Transverse colon (tissue), 4 donors: ENCODE measurements at regions not wholly inside any gene's neighbourhood (a gene's known extent, or its start where the extent isn't known, plus 50 kb on each side); places are given as distances from the start of the nearest gene placed in this dataset.

Experiments
- DNase-seq: peaks from one replicate; pipeline ENCODE4 v3.0.0-alpha.2; 2019
- H3K27ac ChIP-seq, 4 donors: fragments of 200-600 bp; sonication (generic); 2 replicates each; pipeline ENCODE4 v1.5.1; 2016 to 2018; ENCODE audit warnings: inconsistent platforms in 4 of 4
- H3K27me3 ChIP-seq: fragments of 200-600 bp; sonication (generic); 2 replicates; pipeline ENCODE4 v1.5.1; 2017; ENCODE audit warnings: inconsistent platforms
- H3K36me3 ChIP-seq, 4 donors: fragments of 200-600 bp; sonication (generic); 2 replicates each; pipeline ENCODE4 v1.5.1; 2017 to 2019; ENCODE audit warnings: inconsistent platforms in 4 of 4
- H3K4me1 ChIP-seq, 4 donors: fragments of 200-600 bp; sonication (generic); 2 replicates each; pipeline ENCODE4 v1.5.1; 2017 to 2020; ENCODE audit warnings: inconsistent platforms in 4 of 4
- H3K4me3 ChIP-seq, 4 donors: fragments of 200-600 bp; sonication (generic); 1 replicate in 1 of 4; 2 replicates in 3 of 4; pipeline versions ENCODE4 v1.5.1 to v1.6.1; 2017 to 2019; ENCODE audit warnings: inconsistent platforms in 4 of 4
- H3K9me3 ChIP-seq, 2 donors: fragments of 200-600 bp; sonication (generic); 2 replicates each; pipeline ENCODE4 v1.5.1; 2017 to 2019; ENCODE audit warnings: inconsistent platforms in 2 of 2
- EP300 ChIP-seq: sonication (generic); formaldehyde crosslinking; IDR thresholded peaks from one replicate; pipeline ENCODE4 v1.6.1; 2017; ENCODE audit warnings: antibody characterized with exemption, low read depth
- POLR2A ChIP-seq: fragments of 450-650 bp; IDR thresholded peaks from one replicate; pipeline ENCODE4 v1.6.1; 2016; ENCODE audit warnings: antibody characterized with exemption, mild to moderate bottlenecking, moderate library complexity
- POLR2AphosphoS5 ChIP-seq, 3 donors: sonication (generic); formaldehyde crosslinking; IDR thresholded peaks; one replicate each; pipeline ENCODE4 v1.6.1; 2016; ENCODE audit warnings: antibody characterized with exemption in 3 of 3
- WGBS, 2 donors: methylation state at CpG; one replicate each; pipeline ENCODE4 v1.1.5; 2018; ENCODE audit warnings: low coverage in 1 of 2; 5-methylcytosine and 5-hydroxymethylcytosine counted together
- in situ Hi-C, 4 donors: fragments of 200-750 bp; cut with MboI; loops; one replicate each; pipeline versions ENCODE4 v1.15.0 to v1.15.1; 2017; ENCODE audit warnings: low sequenced_read_pairs in 3 of 4, low pct_ligation_motif_present in 1 of 4, low pct_unique_long_range_greater_than_20kb in 1 of 4
- intact Hi-C: fragments of 100-400 bp; cut with DNase I; formaldehyde crosslinking; loops from one replicate; pipeline ENCODE4 v1.15.1; 2023; ENCODE audit warnings: low total_unique reads
- TF ChIP-seq, protein P1 (sequence below), 5 experiments: fragments of 200-600 bp in 3 of 5; fragments of 450-650 bp in 2 of 5; sonication (generic) in 3 of 5; IDR thresholded peaks; 1 replicate in 2 of 5; 2 replicates in 3 of 5; pipeline ENCODE4 v1.5.1; 2016 to 2017; ENCODE audit warnings: antibody characterized with exemption in 5 of 5, inconsistent platforms in 3 of 5, mild to moderate bottlenecking in 2 of 5, moderate library complexity in 1 of 5

DNA sequence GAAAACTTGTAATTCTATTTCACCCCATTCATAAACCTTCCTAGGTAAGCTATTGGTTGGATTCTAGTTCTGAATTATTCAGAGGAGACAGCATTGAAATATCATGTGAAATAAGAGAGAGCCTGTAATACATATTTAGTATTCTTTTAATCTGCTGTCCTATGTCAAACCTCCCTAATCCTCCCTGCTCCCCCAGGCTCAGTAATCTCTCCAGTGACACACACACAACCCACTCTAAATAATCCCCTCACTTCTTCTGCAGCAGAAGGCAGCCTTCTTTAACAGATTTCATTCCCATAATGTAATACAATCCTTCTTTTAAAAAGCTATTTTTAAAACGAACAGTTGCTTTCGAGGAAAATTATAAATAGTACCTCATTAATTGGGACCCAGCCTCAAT is 639.7 kb upstream of the AUTS2 start:
- Histone ChIP-seq H3K9me3 (no peaks in the 10 kb centered on the region), H3K4me3 (no peak overlapping the region), H3K27ac (no peak overlapping the region), H3K4me1 (no peaks in the 10 kb centered on the region), H3K36me3 (no peaks in the 10 kb centered on the region), H3K27me3 (no peaks in the 10 kb centered on the region)
- no peak for DNase-seq
- intact Hi-C loops (no loop called here), in situ Hi-C loops (no loop called here)
- TF ChIP-seq POLR2A (no peak), POLR2AphosphoS5 (IDR thresholded peaks at IDR 0.05) (no peak), EP300 (no peak)
- TF ChIP-seq, protein P1, sequence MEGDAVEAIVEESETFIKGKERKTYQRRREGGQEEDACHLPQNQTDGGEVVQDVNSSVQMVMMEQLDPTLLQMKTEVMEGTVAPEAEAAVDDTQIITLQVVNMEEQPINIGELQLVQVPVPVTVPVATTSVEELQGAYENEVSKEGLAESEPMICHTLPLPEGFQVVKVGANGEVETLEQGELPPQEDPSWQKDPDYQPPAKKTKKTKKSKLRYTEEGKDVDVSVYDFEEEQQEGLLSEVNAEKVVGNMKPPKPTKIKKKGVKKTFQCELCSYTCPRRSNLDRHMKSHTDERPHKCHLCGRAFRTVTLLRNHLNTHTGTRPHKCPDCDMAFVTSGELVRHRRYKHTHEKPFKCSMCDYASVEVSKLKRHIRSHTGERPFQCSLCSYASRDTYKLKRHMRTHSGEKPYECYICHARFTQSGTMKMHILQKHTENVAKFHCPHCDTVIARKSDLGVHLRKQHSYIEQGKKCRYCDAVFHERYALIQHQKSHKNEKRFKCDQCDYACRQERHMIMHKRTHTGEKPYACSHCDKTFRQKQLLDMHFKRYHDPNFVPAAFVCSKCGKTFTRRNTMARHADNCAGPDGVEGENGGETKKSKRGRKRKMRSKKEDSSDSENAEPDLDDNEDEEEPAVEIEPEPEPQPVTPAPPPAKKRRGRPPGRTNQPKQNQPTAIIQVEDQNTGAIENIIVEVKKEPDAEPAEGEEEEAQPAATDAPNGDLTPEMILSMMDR (IDR thresholded peaks at IDR 0.05) = no peak
- 77 to 82% methylated on average over 2 of the region's 2 CpGs for WGBS, 2 donors

DNA sequence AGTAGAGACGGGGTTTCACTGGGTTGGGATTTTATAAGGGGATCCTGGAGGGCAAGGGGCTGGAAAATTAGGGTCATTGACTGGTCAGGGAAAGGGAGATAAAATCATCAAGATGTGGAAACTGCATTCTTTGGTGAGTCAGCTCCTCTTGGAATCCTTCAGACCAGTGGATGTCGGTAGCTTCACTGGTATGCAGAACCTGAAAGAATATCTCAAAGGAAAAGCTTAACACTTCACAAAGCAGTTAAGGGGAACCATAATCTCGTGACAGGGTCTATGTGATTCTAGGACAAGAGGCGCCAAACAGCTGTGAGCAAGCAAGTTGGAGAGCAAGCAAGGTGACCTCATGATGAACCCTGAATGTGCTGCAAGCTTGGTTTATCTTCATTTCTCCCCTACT is 634.7 kb upstream of the AUTS2 start:
- Histone ChIP-seq H3K36me3 (no peaks in the 10 kb centered on the region), H3K27me3 (no peaks in the 10 kb centered on the region), H3K9me3 (no peaks in the 10 kb centered on the region), H3K27ac (no peak overlapping the region), H3K4me3 (no peak overlapping the region), H3K4me1 (no peaks in the 10 kb centered on the region)
- in situ Hi-C loops = no loop called here
- TF ChIP-seq POLR2AphosphoS5 (IDR thresholded peaks at IDR 0.05) = no peak
- TF ChIP-seq POLR2A = no peak
- TF ChIP-seq, protein P1 (IDR thresholded peaks at IDR 0.05) = no peak
- TF ChIP-seq EP300 = no peak
- no peak for DNase-seq
- WGBS, 2 donors = 54 to 71% methylated on average over 1 to 4 of the region's 4 CpGs
- intact Hi-C loops = no loop called here

DNA sequence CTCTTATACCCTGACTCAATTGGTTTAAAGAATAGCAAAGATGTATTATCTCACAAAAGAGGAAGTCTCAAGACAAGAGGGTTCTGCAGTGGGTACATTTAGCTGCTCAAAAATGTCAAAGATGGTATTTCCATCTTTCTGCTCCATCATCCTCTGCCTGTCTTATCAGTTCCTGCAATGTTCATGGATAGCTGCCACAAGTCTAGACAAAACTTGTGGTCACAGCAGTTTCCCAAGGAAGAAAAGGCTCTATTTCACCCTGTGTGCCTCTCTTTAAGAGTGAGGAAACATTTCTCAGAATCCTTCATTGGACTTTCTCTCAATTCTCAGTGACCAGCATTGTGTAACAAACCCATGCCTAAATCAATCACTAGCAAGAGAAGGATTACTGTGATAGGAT is 634.2 kb upstream of the AUTS2 start:
- H3K27ac ChIP-seq = no peak overlapping the region
- no peaks in the 10 kb centered on the region for H3K36me3 ChIP-seq
- no peaks in the 10 kb centered on the region for H3K9me3 ChIP-seq
- in situ Hi-C loops = no loop called here
- intact Hi-C loops = no loop called here
- no peak for TF ChIP-seq POLR2A
- TF ChIP-seq, protein P1 (IDR thresholded peaks at IDR 0.05) = no peak
- no peak for TF ChIP-seq POLR2AphosphoS5 (IDR thresholded peaks at IDR 0.05)
- TF ChIP-seq EP300 = no peak
- no peaks in the 10 kb centered on the region for H3K4me1 ChIP-seq
- DNase-seq = no peak
- H3K4me3 ChIP-seq = no peak overlapping the region
- H3K27me3 ChIP-seq = no peaks in the 10 kb centered on the region

DNA sequence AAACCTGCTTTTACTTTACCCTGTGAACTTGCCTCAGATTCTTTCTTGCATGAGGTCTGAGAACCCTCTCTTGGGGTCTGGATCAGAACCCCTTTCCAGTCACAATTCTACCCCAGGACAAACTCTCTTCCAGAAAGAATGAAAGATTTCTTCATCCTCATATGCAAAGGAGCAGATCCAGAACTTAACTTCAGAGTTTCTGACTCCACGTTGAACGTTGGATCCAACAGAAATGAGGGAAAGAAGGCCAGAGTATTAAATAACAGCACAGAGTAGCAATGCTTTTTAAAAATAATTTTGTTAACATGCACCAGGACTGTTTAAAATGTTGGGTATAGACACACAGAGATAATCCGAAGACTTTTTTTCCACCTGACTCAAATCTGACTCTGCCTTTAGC is 632.9 kb upstream of the AUTS2 start:
- Histone ChIP-seq H3K9me3 (no peaks in the 10 kb centered on the region), H3K4me1 (no peaks in the 10 kb centered on the region), H3K4me3 (no peak overlapping the region), H3K36me3 (no peaks in the 10 kb centered on the region), H3K27me3 (no peaks in the 10 kb centered on the region), H3K27ac (no peak overlapping the region)
- intact Hi-C loops (no loop called here), in situ Hi-C loops (no loop called here)
- no peak for DNase-seq
- TF ChIP-seq POLR2A = no peak
- WGBS, 2 donors = 78 to 80% methylated on average over 3 of the region's 3 CpGs

DNA sequence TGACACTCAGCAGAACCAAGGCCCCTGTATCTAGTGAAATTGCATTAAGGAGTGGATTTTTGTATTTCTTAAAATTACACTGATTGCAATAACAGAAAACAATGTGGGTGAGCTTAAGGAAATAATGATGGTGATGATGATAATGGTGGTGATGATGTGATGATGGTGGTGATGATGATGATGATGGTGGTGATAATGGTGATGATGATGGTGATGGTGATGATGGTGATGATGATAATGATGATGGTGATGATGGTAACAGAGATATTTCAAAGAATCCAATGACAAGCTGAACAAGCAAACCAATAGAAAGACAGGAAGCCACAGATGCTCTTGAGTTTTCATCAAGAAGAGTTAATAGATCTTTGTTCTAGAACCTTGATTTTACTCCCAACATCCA is 630.7 kb upstream of the AUTS2 start:
- intact Hi-C loops = no loop called here

More for the DNA sequence above, 630.7 kb upstream of the AUTS2 start:
- no peaks in the 10 kb centered on the region for H3K9me3 ChIP-seq
- no peak for DNase-seq
- no peaks in the 10 kb centered on the region for H3K36me3 ChIP-seq
- H3K4me3 ChIP-seq = no peak overlapping the region
- no peaks in the 10 kb centered on the region for H3K4me1 ChIP-seq
- H3K27ac ChIP-seq = no peak overlapping the region
- no peak for TF ChIP-seq POLR2A
- TF ChIP-seq POLR2AphosphoS5 (IDR thresholded peaks at IDR 0.05) = no peak
- no peak for TF ChIP-seq EP300
- TF ChIP-seq, protein P1 (IDR thresholded peaks at IDR 0.05) = no peak
- in situ Hi-C loops = no loop called here
- no peaks in the 10 kb centered on the region for H3K27me3 ChIP-seq
